ENCODE measurements at regions not wholly inside any gene's neighbourhood (a gene's known extent, or its start where the extent isn't known, plus 50 kb on each side); places are given as distances from the start of the nearest gene placed in this dataset.

- no peak for TF ChIP-seq REST (IDR thresholded peaks at IDR 0.05; ENCODE audit: insufficient read depth in 1 of 2, low read depth in 2 of 2, low read length in 2 of 2)
- no peak for TF ChIP-seq POLR2AphosphoS5 (IDR thresholded peaks at IDR 0.05; ENCODE audit: low read depth, low read length)
- TF ChIP-seq FOXP2 (optimal IDR thresholded peaks at IDR 0.05; ENCODE audit: borderline replicate concordance, extremely low read depth, extremely low read length, insufficient read depth): no peak
Observed at GRCh38 chr5:34599471-34600117, 56.5 kb upstream of the RAI14 start.
